ENCODE measurements at regions not wholly inside any gene's neighbourhood (a gene's known extent, or its start where the extent isn't known, plus 50 kb on each side); places are given as distances from the start of the nearest gene placed in this dataset.

GRCh38 chr5:68015381-68016302 lies 199.9 kb upstream of the PIK3R1 start:
- H3K4me3 ChIP-seq (ENCODE audit: low read length) = no peak overlapping the region
- no peak for DNase-seq (ENCODE audit: low read depth)
- TF ChIP-seq, protein P1, sequence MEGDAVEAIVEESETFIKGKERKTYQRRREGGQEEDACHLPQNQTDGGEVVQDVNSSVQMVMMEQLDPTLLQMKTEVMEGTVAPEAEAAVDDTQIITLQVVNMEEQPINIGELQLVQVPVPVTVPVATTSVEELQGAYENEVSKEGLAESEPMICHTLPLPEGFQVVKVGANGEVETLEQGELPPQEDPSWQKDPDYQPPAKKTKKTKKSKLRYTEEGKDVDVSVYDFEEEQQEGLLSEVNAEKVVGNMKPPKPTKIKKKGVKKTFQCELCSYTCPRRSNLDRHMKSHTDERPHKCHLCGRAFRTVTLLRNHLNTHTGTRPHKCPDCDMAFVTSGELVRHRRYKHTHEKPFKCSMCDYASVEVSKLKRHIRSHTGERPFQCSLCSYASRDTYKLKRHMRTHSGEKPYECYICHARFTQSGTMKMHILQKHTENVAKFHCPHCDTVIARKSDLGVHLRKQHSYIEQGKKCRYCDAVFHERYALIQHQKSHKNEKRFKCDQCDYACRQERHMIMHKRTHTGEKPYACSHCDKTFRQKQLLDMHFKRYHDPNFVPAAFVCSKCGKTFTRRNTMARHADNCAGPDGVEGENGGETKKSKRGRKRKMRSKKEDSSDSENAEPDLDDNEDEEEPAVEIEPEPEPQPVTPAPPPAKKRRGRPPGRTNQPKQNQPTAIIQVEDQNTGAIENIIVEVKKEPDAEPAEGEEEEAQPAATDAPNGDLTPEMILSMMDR (IDR thresholded peaks at IDR 0.05; ENCODE audit: insufficient read depth, low read depth, low read length, missing control alignments) = no peak

DNA sequence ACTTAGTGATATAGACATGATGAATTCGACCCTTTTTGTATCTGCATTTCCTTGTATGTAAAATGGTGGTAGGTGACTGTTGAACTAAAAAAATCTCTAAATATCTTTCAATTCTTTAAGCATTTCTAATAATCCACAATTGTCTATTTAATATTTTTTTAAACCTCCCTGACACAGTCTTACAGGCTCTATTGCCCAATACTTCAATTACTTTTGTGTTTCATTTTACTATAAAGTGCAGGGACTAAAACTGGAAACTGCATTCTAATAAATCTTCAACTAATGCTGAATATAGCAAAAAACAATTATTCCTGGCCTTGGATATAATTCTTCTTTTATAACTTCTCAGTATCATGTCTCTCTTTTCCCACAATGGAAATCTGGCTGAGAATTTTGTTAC lies 202.7 kb upstream of the PIK3R1 start:
- no peak for DNase-seq (ENCODE audit: low read depth)
- H3K4me3 ChIP-seq (ENCODE audit: low read length) = no peak overlapping the region
- TF ChIP-seq, protein P1 (IDR thresholded peaks at IDR 0.05; ENCODE audit: insufficient read depth, low read depth, low read length, missing control alignments) = no peak

DNA sequence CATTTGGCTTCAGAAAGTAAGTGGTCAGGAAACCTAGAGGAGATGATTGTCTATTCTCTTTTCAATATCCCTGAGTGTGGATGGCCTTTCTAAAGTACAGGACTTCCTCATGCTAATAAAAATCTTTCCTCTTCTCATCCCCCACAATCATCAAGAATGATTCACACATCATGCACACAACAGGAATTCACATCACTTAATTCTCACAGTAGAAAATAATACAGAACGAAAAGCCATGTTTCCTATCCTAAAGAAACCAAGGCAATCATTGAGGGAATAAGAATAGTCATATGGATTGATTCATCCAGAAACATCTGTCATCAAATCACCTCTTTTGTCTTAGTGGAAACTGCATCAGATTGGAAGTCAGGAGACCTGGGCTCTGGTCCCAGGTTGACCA lies 203.1 kb upstream of the PIK3R1 start:
- TF ChIP-seq, protein P1 (IDR thresholded peaks at IDR 0.05; ENCODE audit: insufficient read depth, low read depth, low read length, missing control alignments) = no peak
- peak; percentile 20 for DNase-seq (ENCODE audit: low read depth)
- H3K4me3 ChIP-seq (ENCODE audit: low read length) = no peak overlapping the region

DNA sequence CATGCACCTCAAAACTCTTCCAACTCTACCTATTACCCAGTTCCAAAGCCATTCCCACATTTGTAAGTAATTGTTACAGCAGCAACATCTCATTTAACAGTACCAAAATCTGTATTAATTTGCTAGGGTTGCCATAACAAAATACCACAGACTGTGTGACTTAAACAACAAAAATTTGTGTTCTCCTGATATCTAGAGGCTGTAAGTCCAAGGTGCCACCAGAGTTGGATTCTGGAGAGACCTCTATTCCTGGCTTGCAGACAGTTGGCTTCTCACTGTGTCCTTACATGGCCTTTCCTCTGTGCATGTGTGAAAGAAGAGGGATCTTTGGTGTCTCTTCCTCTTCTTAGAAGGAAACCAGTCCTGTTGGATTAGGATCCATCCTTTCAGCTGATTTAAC lies 203.8 kb upstream of the PIK3R1 start:
- no peak for DNase-seq (ENCODE audit: low read depth)
- H3K4me3 ChIP-seq (ENCODE audit: low read length) = no peak overlapping the region
- TF ChIP-seq, protein P1 (IDR thresholded peaks at IDR 0.05; ENCODE audit: insufficient read depth, low read depth, low read length, missing control alignments) = no peak

GRCh38 chr5:68011259-68011760 lies 204.2 kb upstream of the PIK3R1 start:
- TF ChIP-seq, protein P1 (IDR thresholded peaks at IDR 0.05; ENCODE audit: insufficient read depth, low read depth, low read length, missing control alignments) = no peak

DNA sequence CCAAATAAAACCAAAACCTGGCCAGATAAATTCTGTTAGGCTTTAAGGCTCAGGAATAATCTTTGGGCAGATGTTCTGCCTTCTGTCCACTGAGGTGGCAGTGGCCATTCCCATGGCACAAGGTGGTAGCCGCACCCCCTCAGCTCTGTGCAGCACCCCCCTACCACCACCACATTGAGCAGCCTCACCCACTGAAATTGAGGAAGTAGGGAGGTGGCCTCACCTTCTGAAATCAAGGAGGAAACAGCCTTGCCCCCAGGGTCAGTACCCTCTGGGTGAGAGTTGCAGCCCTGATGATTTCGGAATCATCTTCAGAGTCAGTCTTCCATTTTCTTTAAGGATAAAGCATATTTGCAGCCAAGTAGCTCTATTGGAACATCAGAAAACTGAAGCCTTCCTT lies 204.8 kb upstream of the PIK3R1 start:
- TF ChIP-seq, protein P1 (IDR thresholded peaks at IDR 0.05; ENCODE audit: insufficient read depth, low read depth, low read length, missing control alignments) = no peak
- DNase-seq (ENCODE audit: low read depth) = no peak

More at GRCh38 chr5:68011259-68011760, 204.2 kb upstream of the PIK3R1 start:
- H3K4me3 ChIP-seq (ENCODE audit: low read length) = no peak overlapping the region
- DNase-seq (ENCODE audit: low read depth) = no peak

More for the DNA sequence above, 204.8 kb upstream of the PIK3R1 start:
- H3K4me3 ChIP-seq (ENCODE audit: low read length) = no peak overlapping the region
